ENCODE measurements at regions not wholly inside any gene's neighbourhood (a gene's known extent, or its start where the extent isn't known, plus 50 kb on each side); places are given as distances from the start of the nearest gene placed in this dataset.

DNA sequence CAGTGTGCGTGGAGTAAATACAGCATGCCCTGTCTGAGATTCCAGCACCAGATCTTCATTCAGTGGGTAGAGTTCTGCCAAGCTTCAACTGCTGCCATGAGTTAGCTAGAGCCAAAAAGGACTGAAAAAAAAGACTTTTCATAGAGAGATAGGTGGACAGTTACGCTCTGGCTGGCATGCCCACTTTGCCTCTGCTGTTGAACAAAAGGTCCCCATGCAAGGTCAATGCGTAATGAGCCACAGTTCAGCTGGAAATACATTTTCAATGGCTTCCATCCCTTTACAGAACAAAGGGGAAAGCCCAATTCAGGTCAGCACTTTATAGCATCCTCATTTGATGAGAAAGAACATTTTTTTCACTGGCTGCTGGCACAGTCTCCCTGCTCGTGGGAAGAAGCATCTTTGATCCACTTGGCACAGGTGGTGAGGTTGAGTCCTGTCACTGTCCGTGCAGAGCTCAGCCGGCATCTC, 86.9 kb upstream of the ERCC6L2 start:
- no peaks in the 10 kb centered on the region for H3K27me3 ChIP-seq (ENCODE audit: low read length)

DNA sequence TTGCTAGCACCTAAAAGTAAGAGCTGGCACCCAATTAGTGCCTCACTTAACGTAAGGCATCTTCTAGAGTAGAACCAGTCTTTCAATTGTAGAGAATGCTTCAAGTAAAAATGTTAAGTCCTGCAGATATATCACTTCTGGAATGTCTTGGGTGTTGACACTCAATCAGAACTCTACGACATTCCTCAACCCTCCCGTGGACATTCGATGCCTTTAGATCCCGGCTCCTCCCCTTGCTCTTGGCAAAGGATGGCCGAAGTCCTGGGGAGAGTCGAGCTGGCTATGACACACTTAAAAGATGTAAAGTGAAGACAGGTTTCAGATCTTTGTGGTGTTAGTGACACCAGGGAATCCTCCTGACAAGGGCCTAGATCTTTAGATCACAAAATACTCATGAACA, 87.5 kb upstream of the ERCC6L2 start:
- TF ChIP-seq EZH2phosphoT487 (conservative IDR thresholded peaks at IDR 0.05; ENCODE audit: low read length), result no peak
- TF ChIP-seq, protein P1, sequence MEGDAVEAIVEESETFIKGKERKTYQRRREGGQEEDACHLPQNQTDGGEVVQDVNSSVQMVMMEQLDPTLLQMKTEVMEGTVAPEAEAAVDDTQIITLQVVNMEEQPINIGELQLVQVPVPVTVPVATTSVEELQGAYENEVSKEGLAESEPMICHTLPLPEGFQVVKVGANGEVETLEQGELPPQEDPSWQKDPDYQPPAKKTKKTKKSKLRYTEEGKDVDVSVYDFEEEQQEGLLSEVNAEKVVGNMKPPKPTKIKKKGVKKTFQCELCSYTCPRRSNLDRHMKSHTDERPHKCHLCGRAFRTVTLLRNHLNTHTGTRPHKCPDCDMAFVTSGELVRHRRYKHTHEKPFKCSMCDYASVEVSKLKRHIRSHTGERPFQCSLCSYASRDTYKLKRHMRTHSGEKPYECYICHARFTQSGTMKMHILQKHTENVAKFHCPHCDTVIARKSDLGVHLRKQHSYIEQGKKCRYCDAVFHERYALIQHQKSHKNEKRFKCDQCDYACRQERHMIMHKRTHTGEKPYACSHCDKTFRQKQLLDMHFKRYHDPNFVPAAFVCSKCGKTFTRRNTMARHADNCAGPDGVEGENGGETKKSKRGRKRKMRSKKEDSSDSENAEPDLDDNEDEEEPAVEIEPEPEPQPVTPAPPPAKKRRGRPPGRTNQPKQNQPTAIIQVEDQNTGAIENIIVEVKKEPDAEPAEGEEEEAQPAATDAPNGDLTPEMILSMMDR (IDR thresholded peaks at IDR 0.05; ENCODE audit: insufficient read depth, low read length, poor library complexity, severe bottlenecking), result no peak
- Histone ChIP-seq H3K4me2 (ENCODE audit: low read depth, low read length, poor library complexity, severe bottlenecking) (no peak overlapping the region), H2AFZ (ENCODE audit: low read depth, low read length, severe bottlenecking) (no peak overlapping the region)

More for the DNA sequence above, 86.9 kb upstream of the ERCC6L2 start:
- no peaks in the 10 kb centered on the region for H3K9me3 ChIP-seq (ENCODE audit: insufficient read depth, low read length)
- no peak overlapping the region for H3K4me2 ChIP-seq (ENCODE audit: low read depth, low read length, poor library complexity, severe bottlenecking)
- TF ChIP-seq, protein P1 (IDR thresholded peaks at IDR 0.05; ENCODE audit: insufficient read depth, low read length, poor library complexity, severe bottlenecking), result no peak
- TF ChIP-seq EZH2phosphoT487 (conservative IDR thresholded peaks at IDR 0.05; ENCODE audit: low read length), result no peak
- no peaks in the 10 kb centered on the region for H3K36me3 ChIP-seq (ENCODE audit: low read length)
- H3K4me3 ChIP-seq (ENCODE audit: insufficient read depth, low read length, poor library complexity, severe bottlenecking), result no peak overlapping the region
- H4K20me1 ChIP-seq (ENCODE audit: low read depth, low read length), result no peaks in the 10 kb centered on the region
- H3K27ac ChIP-seq (ENCODE audit: low read depth, low read length), result no peak overlapping the region
- H2AFZ ChIP-seq (ENCODE audit: low read depth, low read length, severe bottlenecking), result no peak overlapping the region
- no peaks in the 10 kb centered on the region for H3K9me2 ChIP-seq (replicated peaks; ENCODE audit: insufficient read depth, low read length)
- H3F3A ChIP-seq (ENCODE audit: insufficient read depth), result no peaks in the 10 kb centered on the region
- H3K79me2 ChIP-seq (ENCODE audit: insufficient read depth, low read length), result no peaks in the 10 kb centered on the region
- no peak overlapping the region for H3K9ac ChIP-seq (ENCODE audit: low read length)

DNA sequence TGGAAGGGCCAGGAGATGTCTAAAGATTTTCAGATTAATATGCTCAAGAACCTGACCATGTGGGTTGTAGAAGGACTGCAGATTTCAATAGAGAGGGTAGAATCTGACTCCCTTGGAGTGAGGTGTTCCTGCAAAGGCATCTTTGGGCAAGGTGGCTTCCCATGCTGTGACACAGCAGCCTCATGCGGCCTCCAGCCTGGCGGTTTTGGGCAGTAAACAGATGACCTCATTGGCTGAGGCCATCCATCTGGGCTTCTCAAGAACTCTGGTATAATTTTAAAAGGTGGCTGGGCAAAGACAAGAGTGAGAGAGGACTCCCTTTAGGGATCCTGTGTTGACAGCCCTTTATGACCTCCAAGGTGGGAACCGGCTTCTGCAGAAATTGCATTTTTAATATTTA, 90.3 kb upstream of the ERCC6L2 start:
- Histone ChIP-seq H3K27me3 (ENCODE audit: low read length) (no peaks in the 10 kb centered on the region), H4K20me1 (ENCODE audit: low read depth, low read length) (no peaks in the 10 kb centered on the region)

More for the DNA sequence above, 87.5 kb upstream of the ERCC6L2 start:
- Histone ChIP-seq H3K27ac (ENCODE audit: low read depth, low read length) (no peak overlapping the region), H3K4me3 (ENCODE audit: insufficient read depth, low read length, poor library complexity, severe bottlenecking) (no peak overlapping the region), H3F3A (ENCODE audit: insufficient read depth) (no peaks in the 10 kb centered on the region), H4K20me1 (ENCODE audit: low read depth, low read length) (no peaks in the 10 kb centered on the region), H3K27me3 (ENCODE audit: low read length) (no peaks in the 10 kb centered on the region), H3K36me3 (ENCODE audit: low read length) (no peaks in the 10 kb centered on the region), H3K79me2 (ENCODE audit: insufficient read depth, low read length) (no peaks in the 10 kb centered on the region), H3K9ac (ENCODE audit: low read length) (no peak overlapping the region), H3K9me2 (replicated peaks; ENCODE audit: insufficient read depth, low read length) (no peaks in the 10 kb centered on the region), H3K9me3 (ENCODE audit: insufficient read depth, low read length) (no peaks in the 10 kb centered on the region)

More for the DNA sequence above, 90.3 kb upstream of the ERCC6L2 start:
- Histone ChIP-seq H3F3A (ENCODE audit: insufficient read depth) (no peaks in the 10 kb centered on the region), H3K4me2 (ENCODE audit: low read depth, low read length, poor library complexity, severe bottlenecking) (no peak overlapping the region), H3K9me2 (replicated peaks; ENCODE audit: insufficient read depth, low read length) (no peaks in the 10 kb centered on the region), H3K9ac (ENCODE audit: low read length) (no peak overlapping the region), H3K36me3 (ENCODE audit: low read length) (no peaks in the 10 kb centered on the region), H3K27ac (ENCODE audit: low read depth, low read length) (no peak overlapping the region), H3K9me3 (ENCODE audit: insufficient read depth, low read length) (no peaks in the 10 kb centered on the region), H2AFZ (ENCODE audit: low read depth, low read length, severe bottlenecking) (no peak overlapping the region), H3K4me3 (ENCODE audit: insufficient read depth, low read length, poor library complexity, severe bottlenecking) (no peak overlapping the region), H3K79me2 (ENCODE audit: insufficient read depth, low read length) (no peaks in the 10 kb centered on the region)
- TF ChIP-seq EZH2phosphoT487 (conservative IDR thresholded peaks at IDR 0.05; ENCODE audit: low read length), result no peak
- TF ChIP-seq, protein P1 (IDR thresholded peaks at IDR 0.05; ENCODE audit: insufficient read depth, low read length, poor library complexity, severe bottlenecking), result no peak

Measured in SU-DHL-6 (cell line).